Type B pancreatic cell (in vitro differentiated cells): ENCODE measurements at regions not wholly inside any gene's neighbourhood (a gene's known extent, or its start where the extent isn't known, plus 50 kb on each side); places are given as distances from the start of the nearest gene placed in this dataset.
A peak's percentile ranks its signal among the peaks of the same experiment; 100 is the strongest.

Experiments used
- DNase-seq: peaks from one replicate; pipeline ENCODE4 v3.0.0; 2021; ENCODE audit warnings: mixed read lengths; ENCODE audit not compliant: unreplicated experiment; ENCODE audit errors: extremely low spot score
- H3K27ac Mint-ChIP-seq: 2 replicates; pipeline ENCODE4 v1.8.0; 2021; ENCODE audit warnings: mild to moderate bottlenecking, mixed read lengths
- H3K27me3 Mint-ChIP-seq: 2 replicates; pipeline ENCODE4 v1.8.0; 2021; ENCODE audit warnings: mixed read lengths
- H3K36me3 Mint-ChIP-seq: 2 replicates; pipeline ENCODE4 v1.8.0; 2021; ENCODE audit warnings: mixed read lengths
- H3K4me1 Mint-ChIP-seq: one replicate; pipeline ENCODE4 v1.8.0; 2021; ENCODE audit warnings: mixed read lengths; ENCODE audit not compliant: unreplicated experiment
- H3K4me3 Mint-ChIP-seq: 2 replicates; pipeline ENCODE4 v1.8.0; 2021; ENCODE audit warnings: mild to moderate bottlenecking, mixed read lengths
- H3K9me3 Mint-ChIP-seq: 2 replicates; pipeline ENCODE4 v1.8.0; 2021; ENCODE audit warnings: mixed read lengths
- CTCF ChIP-seq: fragments of 200-600 bp; sonication (generic); conservative IDR thresholded peaks from 2 replicates; pipeline ENCODE4 v1.5.0; 2021; ENCODE audit warnings: antibody characterized with exemption, mild to moderate bottlenecking

- H3K36me3 Mint-ChIP-seq, result no peaks in the 10 kb centered on the region
- H3K9me3 Mint-ChIP-seq, result no peaks in the 10 kb centered on the region
- TF ChIP-seq CTCF, result peak; percentile 43
- DNase-seq, result no peak
- no peak overlapping the region for H3K4me3 Mint-ChIP-seq
- no peaks in the 10 kb centered on the region for H3K27me3 Mint-ChIP-seq
- no peaks in the 10 kb centered on the region for H3K4me1 Mint-ChIP-seq
- H3K27ac Mint-ChIP-seq, result no peak overlapping the region
Observed at GRCh38 chr11:93248602-93249001, 50.8 kb upstream of the SLC36A4 start.

- no peaks in the 10 kb centered on the region for H3K4me1 Mint-ChIP-seq
- no peaks in the 10 kb centered on the region for H3K36me3 Mint-ChIP-seq
- H3K4me3 Mint-ChIP-seq, result no peak overlapping the region
- H3K27me3 Mint-ChIP-seq, result no peaks in the 10 kb centered on the region
- no peak overlapping the region for H3K27ac Mint-ChIP-seq
- H3K9me3 Mint-ChIP-seq, result peaks cover 6% of the 10 kb centered on the region
- no peak for DNase-seq
- no peak for TF ChIP-seq CTCF
Observed at GRCh38 chr11:93249459-93250220, 51.8 kb upstream of the SLC36A4 start.

- no peaks in the 10 kb centered on the region for H3K27me3 Mint-ChIP-seq
- no peak overlapping the region for H3K4me3 Mint-ChIP-seq
- H3K27ac Mint-ChIP-seq, result no peak overlapping the region
- no peak for DNase-seq
- H3K4me1 Mint-ChIP-seq, result no peaks in the 10 kb centered on the region
- no peak for TF ChIP-seq CTCF
- no peaks in the 10 kb centered on the region for H3K36me3 Mint-ChIP-seq
- peaks cover 6% of the 10 kb centered on the region for H3K9me3 Mint-ChIP-seq
Observed at GRCh38 chr11:93250326-93250725, 52.5 kb upstream of the SLC36A4 start.

- Mint-ChIP-seq H3K27me3 (no peaks in the 10 kb centered on the region), H3K9me3 (peaks cover 6% of the 10 kb centered on the region), H3K4me1 (no peaks in the 10 kb centered on the region), H3K36me3 (no peaks in the 10 kb centered on the region), H3K4me3 (no peak overlapping the region), H3K27ac (no peak overlapping the region)
- no peak for DNase-seq
- no peak for TF ChIP-seq CTCF
Observed at GRCh38 chr11:93251922-93252321, 54.1 kb upstream of the SLC36A4 start.

GRCh38 chr11:93253111-93253510 is 55.3 kb upstream of the SLC36A4 start:
- no peak overlapping the region for H3K27ac Mint-ChIP-seq
- no peaks in the 10 kb centered on the region for H3K4me1 Mint-ChIP-seq
- peaks cover 6% of the 10 kb centered on the region for H3K9me3 Mint-ChIP-seq
- no peaks in the 10 kb centered on the region for H3K36me3 Mint-ChIP-seq
- TF ChIP-seq CTCF, result no peak
- H3K27me3 Mint-ChIP-seq, result no peaks in the 10 kb centered on the region
- H3K4me3 Mint-ChIP-seq, result no peak overlapping the region
- DNase-seq, result no peak
